Natural killer cell (primary cell): ENCODE measurements at regions not wholly inside any gene's neighbourhood (a gene's known extent, or its start where the extent isn't known, plus 50 kb on each side); places are given as distances from the start of the nearest gene placed in this dataset.
"Not testable (repeated sequence)": the region's sequence is repeated elsewhere in the genome, so short reads cannot be mapped to it uniquely, and the experiment has no call there.

Source experiments
- ATAC-seq, 3 donors: fragments of 150-1000 bp in 2 of 3; fragments of 200-7000 bp in 1 of 3; cut with Tn5 transposase; 1 replicate in 1 of 3; 2 replicates in 2 of 3; pipeline ENCODE4 v1.10.0; 2021; ENCODE audit warnings: mild to moderate bottlenecking in 2 of 3, moderate library complexity in 2 of 3
- DNase-seq, 2 donors: peaks; one replicate each; pipeline versions ENCODE4 v3.0.0 to v3.0.0-alpha.2; 2013 to 2021; ENCODE audit warnings: mixed read lengths in 1 of 2
- H3K27ac ChIP-seq: one replicate; pipeline ENCODE4 v1.5.1; 2013; ENCODE audit warnings: mild to moderate bottlenecking, low read length
- H3K27me3 ChIP-seq: one replicate; pipeline ENCODE4 v1.6.1; 2013; ENCODE audit warnings: low read length; ENCODE audit not compliant: control insufficient read depth, insufficient read depth
- H3K36me3 ChIP-seq: one replicate; pipeline ENCODE4 v1.6.1; 2013; ENCODE audit warnings: low read length; ENCODE audit not compliant: control insufficient read depth, insufficient read depth
- H3K4me1 ChIP-seq: one replicate; pipeline ENCODE4 v1.6.1; 2013; ENCODE audit warnings: low read length; ENCODE audit not compliant: control insufficient read depth, insufficient read depth
- H3K4me3 ChIP-seq: one replicate; pipeline ENCODE4 v1.5.1; 2013; ENCODE audit warnings: low read length
- H3K9me3 ChIP-seq: one replicate; pipeline ENCODE4 v1.6.1; 2013; ENCODE audit warnings: low read length; ENCODE audit not compliant: control insufficient read depth, insufficient read depth
- H3K27ac Mint-ChIP-seq, 2 donors: one replicate each; pipeline ENCODE4 v1.8.0; 2022; ENCODE audit warnings: mild to moderate bottlenecking in 2 of 2, mixed read lengths in 2 of 2, moderate library complexity in 1 of 2
- H3K27me3 Mint-ChIP-seq, 2 donors: one replicate each; pipeline ENCODE4 v1.8.0; 2022; ENCODE audit warnings: low read depth in 2 of 2, mixed read lengths in 2 of 2
- H3K36me3 Mint-ChIP-seq: one replicate; pipeline ENCODE4 v1.8.0; 2022; ENCODE audit warnings: mixed read lengths
- H3K4me1 Mint-ChIP-seq, 2 donors: one replicate each; pipeline ENCODE4 v1.8.0; 2022; ENCODE audit warnings: mixed read lengths in 2 of 2
- H3K4me3 Mint-ChIP-seq: one replicate; pipeline ENCODE4 v1.8.0; 2022; ENCODE audit warnings: mild to moderate bottlenecking, moderate library complexity, mixed read lengths
- H3K9me3 Mint-ChIP-seq, 2 donors: one replicate each; pipeline ENCODE4 v1.8.0; 2022; ENCODE audit warnings: mixed read lengths in 2 of 2
- CTCF ChIP-seq: fragments of 200-600 bp; IDR thresholded peaks from one replicate; pipeline ENCODE4 v1.8.0; 2022; ENCODE audit warnings: antibody characterized with exemption
- WGBS: methylation state at CpG from one replicate; pipeline ENCODE4 v1.1.7; 2013; ENCODE audit warnings: missing lambda C conversion rate; ENCODE audit not compliant: insufficient coverage; 5-methylcytosine and 5-hydroxymethylcytosine counted together
- intact Hi-C: fragments of 100-400 bp; cut with micrococcal nuclease; formaldehyde crosslinking; loops from one replicate; pipeline ENCODE4 v1.14.2; 2022

- intact Hi-C loops: no loop called here
- Histone ChIP-seq H3K36me3 (no peaks in the 10 kb centered on the region), H3K27me3 (no peaks in the 10 kb centered on the region), H3K27ac (no peak overlapping the region), H3K4me3 (no peak overlapping the region), H3K9me3 (no peaks in the 10 kb centered on the region), H3K4me1 (no peaks in the 10 kb centered on the region)
- Mint-ChIP-seq H3K4me3 (no peak overlapping the region), H3K27ac (no peak overlapping the region), H3K27me3 (no peaks in the 10 kb centered on the region), H3K9me3 (no peaks in the 10 kb centered on the region), H3K4me1 (no peaks in the 10 kb centered on the region), H3K36me3 (no peaks in the 10 kb centered on the region)
- TF ChIP-seq CTCF: no peak
- WGBS: 87% methylated on average over 12 of the region's 12 CpGs
- DNase-seq (no peak), ATAC-seq (no peak)
Measured at GRCh38 chr13:22964245-22964966, 216.4 kb upstream of the SGCG start.

- H3K9me3 Mint-ChIP-seq, H3K27me3 ChIP-seq, intact Hi-C loops, H3K4me3 ChIP-seq, H3K4me1 Mint-ChIP-seq, H3K4me1 ChIP-seq, H3K36me3 ChIP-seq, H3K36me3 Mint-ChIP-seq, H3K9me3 ChIP-seq, H3K27ac Mint-ChIP-seq, H3K4me3 Mint-ChIP-seq, ATAC-seq, H3K27ac ChIP-seq, H3K27me3 Mint-ChIP-seq, DNase-seq: not testable (repeated sequence)
- WGBS: 85% methylated on average over 22 of the region's 28 CpGs
Measured at GRCh38 chr13:22965011-22965857, 215.5 kb upstream of the SGCG start.

- ATAC-seq, H3K27ac ChIP-seq: not testable (repeated sequence)
Measured at GRCh38 chr13:22965858-22966239, 214.9 kb upstream of the SGCG start.

GRCh38 chr13:22966753-22967152 lies 214.0 kb upstream of the SGCG start:
- DNase-seq, H3K27ac Mint-ChIP-seq, H3K27me3 ChIP-seq, H3K4me1 ChIP-seq, H3K27ac ChIP-seq, H3K36me3 ChIP-seq, H3K9me3 Mint-ChIP-seq, H3K4me3 Mint-ChIP-seq, ATAC-seq, intact Hi-C loops, H3K4me1 Mint-ChIP-seq, H3K27me3 Mint-ChIP-seq, H3K36me3 Mint-ChIP-seq, H3K9me3 ChIP-seq, H3K4me3 ChIP-seq: not testable (repeated sequence)
- WGBS: 90% methylated on average over 9 of the region's 13 CpGs

More at GRCh38 chr13:22965858-22966239, 214.9 kb upstream of the SGCG start:
- DNase-seq, H3K9me3 ChIP-seq, H3K4me3 Mint-ChIP-seq, H3K4me3 ChIP-seq, intact Hi-C loops, H3K36me3 Mint-ChIP-seq, H3K27me3 Mint-ChIP-seq, H3K36me3 ChIP-seq, H3K4me1 Mint-ChIP-seq, H3K9me3 Mint-ChIP-seq, H3K27me3 ChIP-seq, H3K4me1 ChIP-seq, H3K27ac Mint-ChIP-seq: not testable (repeated sequence)
- 90% methylated on average over 5 of the region's 8 CpGs for WGBS

GRCh38 chr13:22967669-22968068 lies 213.1 kb upstream of the SGCG start:
- intact Hi-C loops: no loop called here
- Histone ChIP-seq H3K4me3 (no peak overlapping the region), H3K27me3 (no peaks in the 10 kb centered on the region), H3K36me3 (no peaks in the 10 kb centered on the region), H3K9me3 (no peaks in the 10 kb centered on the region), H3K27ac (no peak overlapping the region), H3K4me1 (no peaks in the 10 kb centered on the region)
- WGBS: 95% methylated on average over 6 of the region's 6 CpGs
- Mint-ChIP-seq H3K9me3 (no peaks in the 10 kb centered on the region), H3K4me1 (no peaks in the 10 kb centered on the region), H3K4me3 (no peak overlapping the region), H3K36me3 (no peaks in the 10 kb centered on the region), H3K27me3 (no peaks in the 10 kb centered on the region), H3K27ac (no peak overlapping the region)
- no peak for TF ChIP-seq CTCF
- ATAC-seq (no peak), DNase-seq (no peak)
